ENCODE measurements at regions not wholly inside any gene's neighbourhood (a gene's known extent, or its start where the extent isn't known, plus 50 kb on each side); places are given as distances from the start of the nearest gene placed in this dataset.

- H3K27ac Mint-ChIP-seq: no peak overlapping the region
- no peaks in the 10 kb centered on the region; the same call in 2 of the 3 replicates for H3K9me3 Mint-ChIP-seq
- H4K20me1 ChIP-seq (replicated peaks; ENCODE audit: insufficient read depth): no peaks in the 10 kb centered on the region
- no peaks in the 10 kb centered on the region for H3F3A ChIP-seq (replicated peaks; ENCODE audit: low read depth)
- H3K4me1 Mint-ChIP-seq: peaks cover 10% of the 10 kb centered on the region
- no peaks in the 10 kb centered on the region; the same call in 1 of the 2 replicates for H3K27me3 ChIP-seq (ENCODE audit: insufficient read depth)
- peaks cover 12% of the 10 kb centered on the region for H3K4me1 ChIP-seq (ENCODE audit: insufficient read depth)
- H3K27me3 Mint-ChIP-seq (ENCODE audit: insufficient read depth, low read depth, poor library complexity): peaks cover 4% of the 10 kb centered on the region
- no peak overlapping the region for H2AFZ ChIP-seq
- H3K79me2 ChIP-seq (replicated peaks; ENCODE audit: insufficient read depth): no peaks in the 10 kb centered on the region
- TF ChIP-seq ZNF114 (CRISPR knock-in tag; IDR thresholded peaks at IDR 0.05): no peak
- TF ChIP-seq ZNF462 (CRISPR knock-in tag; IDR thresholded peaks at IDR 0.05): no peak
- TF ChIP-seq JUNB (IDR thresholded peaks at IDR 0.05; ENCODE audit: unreplicated experiment): no peak
- no peak for TF ChIP-seq ZNF331 (CRISPR knock-in tag; IDR thresholded peaks at IDR 0.05; ENCODE audit: low read depth)
- TF ChIP-seq CTCF (conservative IDR thresholded peaks at IDR 0.05; ENCODE audit: low read depth in 2 of 2): no peak
- TF ChIP-seq NANOG (IDR thresholded peaks at IDR 0.05; ENCODE audit: borderline replicate concordance): no peak
- no peak for TF ChIP-seq REST (IDR thresholded peaks at IDR 0.05; ENCODE audit: unreplicated experiment)
- TF ChIP-seq EZH2phosphoT487 (IDR thresholded peaks at IDR 0.05; ENCODE audit: unreplicated experiment): no peak
- TF ChIP-seq CREB1 (CRISPR knock-in tag; IDR thresholded peaks at IDR 0.05; ENCODE audit: low read depth): no peak
- no peak for TF ChIP-seq ETS1 (IDR thresholded peaks at IDR 0.05)
- TF ChIP-seq EZH2 (IDR thresholded peaks at IDR 0.05; ENCODE audit: low read depth, unreplicated experiment): no peak
- TF ChIP-seq POLR2AphosphoS5 (IDR thresholded peaks at IDR 0.05; ENCODE audit: low read depth): no peak
- TF ChIP-seq STAT1 (IDR thresholded peaks at IDR 0.05; ENCODE audit: unreplicated experiment): no peak
- H3K4me2 ChIP-seq: no peak overlapping the region
- H3K9me2 ChIP-seq (ENCODE audit: insufficient read depth): no peaks in the 10 kb centered on the region
- ATAC-seq (no peak), DNase-seq (ENCODE audit: low spot score) (no peak)
- H3K4me3 ChIP-seq: no peak overlapping the region
- no peak overlapping the region for H3K4me3 Mint-ChIP-seq
- no peaks in the 10 kb centered on the region for H3K36me3 ChIP-seq (ENCODE audit: insufficient read depth)
- H3K27ac ChIP-seq (ENCODE audit: low read depth): no peak overlapping the region
- H3K36me3 Mint-ChIP-seq (ENCODE audit: low read depth): peaks cover 3% of the 10 kb centered on the region; the same call in 1 of the 3 replicates
Measured at GRCh38 chr7:15936991-15937390, 250.5 kb upstream of the MEOX2 start.

Data from GM23338 (cell line).